SKM-1 treated with dmso at 0.1 percent for 144 hours (cell line): ENCODE measurements at regions not wholly inside any gene's neighbourhood (a gene's known extent, or its start where the extent isn't known, plus 50 kb on each side); places are given as distances from the start of the nearest gene placed in this dataset.

Source experiments
- DNase-seq: peaks from one replicate; lab custom pipeline; 2025; ENCODE audit not compliant: unreplicated experiment; lab: John Stamatoyannopoulos, UW

GRCh38 chr1:199151634-199152425, 513.0 kb downstream of the PTPRC start:
- no peak for DNase-seq

GRCh38 chr1:199152676-199153075, 513.8 kb downstream of the PTPRC start:
- no peak for DNase-seq

GRCh38 chr1:199155166-199156019, 516.6 kb downstream of the PTPRC start:
- no peak for DNase-seq

GRCh38 chr1:199157494-199157893, 518.7 kb downstream of the PTPRC start:
- DNase-seq: no peak

- DNase-seq: no peak
These were observed 521.9 kb downstream of the PTPRC start for GRCh38 chr1:199160521-199161318.

- no peak for DNase-seq
These were observed 522.5 kb downstream of the PTPRC start for GRCh38 chr1:199161319-199161680.

GRCh38 chr1:199161766-199162303, 523.0 kb downstream of the PTPRC start:
- DNase-seq: no peak

- DNase-seq: no peak
These were observed 524.4 kb downstream of the PTPRC start for GRCh38 chr1:199163267-199163666.

GRCh38 chr1:199163670-199164069, 524.8 kb downstream of the PTPRC start:
- no peak for DNase-seq

- DNase-seq: no peak
These were observed 528.6 kb downstream of the PTPRC start for GRCh38 chr1:199167460-199167859.

- no peak for DNase-seq
These were observed 530.2 kb downstream of the PTPRC start for GRCh38 chr1:199168888-199169585.

- DNase-seq: no peak
These were observed 531.9 kb downstream of the PTPRC start for GRCh38 chr1:199170711-199171110.

- DNase-seq: no peak
These were observed 533.6 kb downstream of the PTPRC start for GRCh38 chr1:199172171-199173124.

GRCh38 chr1:199173356-199173755, 534.5 kb downstream of the PTPRC start:
- no peak for DNase-seq

- no peak for DNase-seq
These were observed 535.5 kb downstream of the PTPRC start for GRCh38 chr1:199174336-199174735.

- no peak for DNase-seq
These were observed 537.9 kb downstream of the PTPRC start for GRCh38 chr1:199176713-199177112.

GRCh38 chr1:199177241-199177640, 538.4 kb downstream of the PTPRC start:
- no peak for DNase-seq

- DNase-seq: no peak
These were observed 539.8 kb downstream of the PTPRC start for GRCh38 chr1:199178646-199179045.

GRCh38 chr1:199182186-199182843, 543.5 kb downstream of the PTPRC start:
- peak; percentile 59 for DNase-seq
